A549 (cell line): ENCODE measurements at regions not wholly inside any gene's neighbourhood (a gene's known extent, or its start where the extent isn't known, plus 50 kb on each side); places are given as distances from the start of the nearest gene placed in this dataset.

ENCODE experiments used
- ATAC-seq, 2 experiments: fragments of 200-7000 bp in 1 of 2; fragments of >200 bp in 1 of 2; cut with Nextera tagmentation in 1 of 2; cut with Tn5 transposase in 1 of 2; 3 replicates each; pipeline versions ENCODE4 v1.8.0 to v1.9.1; 2018 to 2020; ENCODE audit warnings: mild to moderate bottlenecking in 1 of 2, moderate library complexity in 1 of 2
- CTCF ChIA-PET: fragments of 300-600 bp; sonication (Branson Sonifier 250); formaldehyde crosslinking; extraction: SDS; loops from one replicate; lab custom pipeline; 2021; ENCODE audit warnings: antibody characterized with exemption, inconsistent platforms; lab: Yijun Ruan, JAX
- POLR2A ChIA-PET: fragments of 350-600 bp; formaldehyde crosslinking; extraction: SDS; loops from one replicate; lab custom pipeline; 2021; ENCODE audit warnings: antibody characterized with exemption, inconsistent platforms; lab: Yijun Ruan, JAX
- DNase-seq, 2 experiments: peaks; one replicate each; pipeline versions ENCODE4 v3.0.0 to v3.0.0-alpha.2; 2011 to 2016; ENCODE audit warnings: low read depth in 1 of 2, low spot score in 1 of 2
- FAIRE-seq: peaks from 2 replicates; lab custom pipeline; 2011; peaks lifted over from hg19 to GRCh38; lab: Jason Lieb, UNC
- H3K27ac ChIP-seq, 2 experiments: fragments of >200 bp; sonication (Bioruptor Twin); formaldehyde crosslinking; 3 replicates each; pipeline ENCODE4 v1.5.1; 2016 to 2017
- H3K4me1 ChIP-seq: fragments of >200 bp; sonication (Bioruptor Twin); formaldehyde crosslinking; 3 replicates; pipeline ENCODE4 v1.6.1; 2016
- H3K4me2 ChIP-seq: fragments of >200 bp; sonication (Bioruptor Twin); formaldehyde crosslinking; 3 replicates; pipeline ENCODE4 v1.6.1; 2016
- H3K4me3 ChIP-seq: fragments of >200 bp; sonication (Bioruptor Twin); formaldehyde crosslinking; 3 replicates; pipeline ENCODE4 v1.5.1; 2016
- H3K9me3 ChIP-seq: fragments of >200 bp; sonication (Bioruptor Twin); formaldehyde crosslinking; 3 replicates; pipeline ENCODE4 v1.6.1; 2016
- CBX2 ChIP-seq: fragments of 200-600 bp; sonication (generic); IDR thresholded peaks from 2 replicates; pipeline ENCODE4 v1.6.1; 2016; ENCODE audit warnings: low read depth, mild to moderate bottlenecking, borderline replicate concordance
- CHD2 ChIP-seq: fragments of 150-350 bp; IDR thresholded peaks from 2 replicates; pipeline ENCODE4 v1.6.1; 2014; ENCODE audit warnings: low read length; ENCODE audit not compliant: partially characterized antibody
- CTCF ChIP-seq: fragments of >200 bp; sonication (Bioruptor Twin); formaldehyde crosslinking; IDR thresholded peaks from 3 replicates; pipeline ENCODE4 v1.5.1; 2016
- FOXS1 ChIP-seq: fragments of 250-450 bp; sonication (Bioruptor Pico); IDR thresholded peaks from 2 replicates; pipeline ENCODE4 v1.5.0; 2020; ENCODE audit warnings: mild to moderate bottlenecking, moderate library complexity
- HDAC2 ChIP-seq: fragments of 200-600 bp; sonication (generic); IDR thresholded peaks from 2 replicates; pipeline ENCODE4 v1.6.1; 2016
- HES2 ChIP-seq: fragments of >200 bp; sonication (Bioruptor Twin); formaldehyde crosslinking; IDR thresholded peaks from 2 replicates; pipeline ENCODE4 v1.6.1; 2016
- HEYL ChIP-seq: fragments of 250-450 bp; sonication (Bioruptor Pico); IDR thresholded peaks from 2 replicates; pipeline ENCODE4 v1.8.0; 2021; ENCODE audit warnings: mild to moderate bottlenecking, moderate library complexity
- HOXB5 ChIP-seq: fragments of 250-450 bp; sonication (Bioruptor Pico); IDR thresholded peaks from 2 replicates; pipeline ENCODE4 v1.5.0; 2020; ENCODE audit warnings: mild to moderate bottlenecking, moderate library complexity
- JUNB ChIP-seq: fragments of >200 bp; sonication (Bioruptor Twin); formaldehyde crosslinking; IDR thresholded peaks from 2 replicates; pipeline ENCODE4 v1.6.1; 2016
- KDM1A ChIP-seq: fragments of 200-600 bp; sonication (generic); IDR thresholded peaks from 2 replicates; pipeline ENCODE4 v1.6.1; 2016; ENCODE audit warnings: low read depth, mild to moderate bottlenecking
- KDM5A ChIP-seq: fragments of 200-600 bp; sonication (generic); IDR thresholded peaks from 2 replicates; pipeline ENCODE4 v1.6.1; 2016; ENCODE audit warnings: antibody characterized with exemption, mild to moderate bottlenecking
- MYC ChIP-seq: IDR thresholded peaks from 2 replicates; pipeline ENCODE4 v1.6.1; 2012; ENCODE audit warnings: mild to moderate bottlenecking, inconsistent platforms, low read length, improper control_type of control experiment, borderline replicate concordance
- POLR2A ChIP-seq: IDR thresholded peaks from 2 replicates; pipeline ENCODE4 v1.6.1; 2012; ENCODE audit warnings: mild to moderate bottlenecking, low read length
- RCOR1 ChIP-seq: fragments of 150-350 bp; IDR thresholded peaks from 2 replicates; pipeline ENCODE4 v1.6.1; 2014; ENCODE audit warnings: antibody characterized with exemption, low read length, low read depth
- RNF2 ChIP-seq: fragments of 200-600 bp; sonication (generic); IDR thresholded peaks from 2 replicates; pipeline ENCODE4 v1.6.1; 2016; ENCODE audit warnings: low read depth, mild to moderate bottlenecking, antibody characterized with exemption, moderate library complexity, borderline replicate concordance
- SMC3 ChIP-seq: fragments of >200 bp; sonication (Bioruptor Twin); formaldehyde crosslinking; IDR thresholded peaks from 3 replicates; pipeline ENCODE4 v1.6.1; 2018; ENCODE audit warnings: inconsistent platforms
- ZC3H11A ChIP-seq: fragments of 450-650 bp; IDR thresholded peaks from 2 replicates; pipeline ENCODE4 v1.6.1; 2014; ENCODE audit warnings: antibody characterized with exemption, mild to moderate bottlenecking
- ZFP36 ChIP-seq: fragments of 450-650 bp; IDR thresholded peaks from 2 replicates; pipeline ENCODE4 v1.6.1; 2014; ENCODE audit warnings: borderline replicate concordance; ENCODE audit not compliant: partially characterized antibody
- ZNF302 ChIP-seq: fragments of 250-450 bp; sonication (Bioruptor Pico); IDR thresholded peaks from 2 replicates; pipeline ENCODE4 v1.9.0; 2021; ENCODE audit warnings: inconsistent platforms, mild to moderate bottlenecking, moderate library complexity
- WGBS: methylation state at CpG from one replicate; pipeline ENCODE4 v1.1.6; 2017; ENCODE audit errors: missing lambda C conversion rate; 5-methylcytosine and 5-hydroxymethylcytosine counted together

- CTCF ChIA-PET, result interaction anchor here (0.9 kb wide), 1 partner anchor 91 kb away, joined by 3 read pairs; no protein-coding TSS in a partner anchor
- H3K4me2 ChIP-seq, result no peak overlapping the region
- FAIRE-seq (no peak), ATAC-seq (no peak), DNase-seq (no peak)
- no peaks in the 10 kb centered on the region for H3K4me1 ChIP-seq
- H3K27ac ChIP-seq, result no peak overlapping the region
- TF ChIP-seq KDM1A, result no peak
- TF ChIP-seq ZC3H11A, result no peak
- TF ChIP-seq CHD2, result no peak
- no peak for TF ChIP-seq ZNF302 (CRISPR knock-in tag)
- no peak for TF ChIP-seq SMC3
- H3K9me3 ChIP-seq, result peaks cover 3% of the 10 kb centered on the region; the same call in 1 of the 3 replicates
- no peak overlapping the region for H3K4me3 ChIP-seq
- POLR2A ChIA-PET, result no interaction called here
These were observed 147.6 kb downstream of the ADCYAP1 start for GRCh38 chr18:1052301-1052700.

GRCh38 chr18:1053331-1054315 lies 149.0 kb downstream of the ADCYAP1 start:
- WGBS, result 10% methylated on average over 5 of the region's 5 CpGs
- ATAC-seq (no peak), FAIRE-seq (no peak), DNase-seq (no peak)
- Histone ChIP-seq H3K9me3 (peaks cover 3% of the 10 kb centered on the region; the same call in 1 of the 3 replicates), H3K4me3 (no peak overlapping the region), H3K27ac (no peak overlapping the region), H3K4me1 (no peaks in the 10 kb centered on the region), H3K4me2 (no peak overlapping the region)
- CTCF ChIA-PET, result interaction anchor here (0.9 kb wide), 1 partner anchor 92 kb away, joined by 3 read pairs; no protein-coding TSS in a partner anchor
- TF ChIP-seq CBX2 (no peak), JUNB (no peak), HDAC2 (no peak), RCOR1 (no peak), HEYL (CRISPR knock-in tag) (no peak)
- POLR2A ChIA-PET, result no interaction called here

GRCh38 chr18:1056404-1056803 lies 151.7 kb downstream of the ADCYAP1 start:
- peaks cover 3% of the 10 kb centered on the region; the same call in 1 of the 3 replicates for H3K9me3 ChIP-seq
- H3K4me1 ChIP-seq, result no peaks in the 10 kb centered on the region
- no peak for ATAC-seq
- H3K4me3 ChIP-seq, result no peak overlapping the region
- ChIA-PET POLR2A (no interaction called here), CTCF (no interaction called here)
- H3K4me2 ChIP-seq, result no peak overlapping the region
- no peak for TF ChIP-seq RNF2
- no peak for TF ChIP-seq HES2
- TF ChIP-seq POLR2A, result no peak
- TF ChIP-seq HEYL (CRISPR knock-in tag), result no peak
- TF ChIP-seq FOXS1, result no peak
- FAIRE-seq, result no peak
- DNase-seq, result no peak
- 12% methylated on average over 2 of the region's 2 CpGs for WGBS
- no peak overlapping the region for H3K27ac ChIP-seq

- ChIA-PET CTCF (no interaction called here), POLR2A (no interaction called here)
- peaks cover 3% of the 10 kb centered on the region; the same call in 1 of the 3 replicates for H3K9me3 ChIP-seq
- no peak overlapping the region for H3K4me2 ChIP-seq
- no peak for DNase-seq
- TF ChIP-seq CBX2 (no peak), HEYL (CRISPR knock-in tag) (no peak), HES2 (no peak), KDM1A (no peak), SMC3 (no peak), HOXB5 (CRISPR knock-in tag) (no peak), ZFP36 (no peak), CHD2 (no peak), CTCF (no peak), MYC (no peak), ZNF302 (CRISPR knock-in tag) (no peak), KDM5A (no peak)
- H3K27ac ChIP-seq, result no peak overlapping the region
- H3K4me1 ChIP-seq, result no peaks in the 10 kb centered on the region
- H3K4me3 ChIP-seq, result no peak overlapping the region
- ATAC-seq, result no peak
- no peak for FAIRE-seq
- WGBS, result 25% methylated on average over 3 of the region's 3 CpGs
These were observed 152.7 kb downstream of the ADCYAP1 start for GRCh38 chr18:1057367-1057766.
